Lower leg skin (tissue), 4 donors: ENCODE measurements at regions not wholly inside any gene's neighbourhood (a gene's known extent, or its start where the extent isn't known, plus 50 kb on each side); places are given as distances from the start of the nearest gene placed in this dataset.

Experiments used
- DNase-seq, 2 donors: peaks; one replicate each; pipeline ENCODE4 v3.0.0-alpha.2; 2019; ENCODE audit warnings: low spot score in 2 of 2
- H3K4me3 ChIP-seq: fragments of 200-600 bp; sonication (generic); 2 replicates; pipeline ENCODE4 v1.5.1; 2017; ENCODE audit warnings: mild to moderate bottlenecking, low read depth; ENCODE audit not compliant: poor library complexity, severe bottlenecking
- POLR2A ChIP-seq, 2 donors: fragments of 450-650 bp; IDR thresholded peaks; one replicate each; pipeline ENCODE4 v1.6.1; 2016 to 2017; ENCODE audit warnings: antibody characterized with exemption in 2 of 2, mild to moderate bottlenecking in 1 of 2, moderate library complexity in 1 of 2
- WGBS, 2 donors: methylation state at CpG; one replicate each; pipeline ENCODE4 v1.1.5; 2018; 5-methylcytosine and 5-hydroxymethylcytosine counted together
- intact Hi-C: fragments of 100-400 bp; cut with DNase I; formaldehyde crosslinking; loops from one replicate; pipeline ENCODE4 v1.15.0; 2023; ENCODE audit warnings: low total_unique reads
- TF ChIP-seq, protein P1 (sequence below), 3 donors: fragments of 450-650 bp; IDR thresholded peaks; one replicate each; pipeline ENCODE4 v1.5.1; 2016; ENCODE audit warnings: antibody characterized with exemption in 3 of 3, mild to moderate bottlenecking in 3 of 3, moderate library complexity in 2 of 3

DNA sequence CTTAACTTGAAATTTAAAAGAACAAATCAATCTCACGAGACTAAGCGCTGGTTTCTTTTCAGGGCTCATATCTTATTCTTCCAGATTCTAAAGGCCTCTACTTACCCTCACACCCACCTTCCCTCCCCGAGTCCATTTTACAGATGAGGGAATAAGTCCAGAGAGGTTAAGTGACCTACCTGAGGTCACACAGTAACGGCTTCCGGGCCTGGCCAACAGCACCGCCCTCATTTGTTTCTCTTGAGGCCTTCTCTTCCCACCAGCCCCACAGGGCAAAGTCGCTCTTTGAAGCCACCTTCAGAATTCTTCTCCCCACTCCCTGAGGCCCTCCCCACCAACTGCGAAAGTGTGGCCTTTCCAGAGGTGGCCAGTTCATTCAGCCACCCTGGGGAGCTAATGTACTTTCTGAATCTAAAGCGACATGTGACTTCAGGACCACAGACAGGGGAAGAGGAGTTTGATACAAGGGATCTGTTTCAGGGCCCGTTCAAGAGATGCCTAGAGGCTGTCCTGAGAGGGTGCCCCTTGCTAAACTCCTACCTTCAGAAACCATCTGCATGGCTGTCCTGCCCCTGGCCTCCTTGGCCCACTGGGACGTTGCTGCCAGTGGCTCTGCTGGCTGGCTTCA, 275.3 kb downstream of the HAUS1 start:
- WGBS, 2 donors: 80 to 84% methylated on average over 11 of the region's 11 CpGs
- no peak for DNase-seq
- TF ChIP-seq, protein P1, sequence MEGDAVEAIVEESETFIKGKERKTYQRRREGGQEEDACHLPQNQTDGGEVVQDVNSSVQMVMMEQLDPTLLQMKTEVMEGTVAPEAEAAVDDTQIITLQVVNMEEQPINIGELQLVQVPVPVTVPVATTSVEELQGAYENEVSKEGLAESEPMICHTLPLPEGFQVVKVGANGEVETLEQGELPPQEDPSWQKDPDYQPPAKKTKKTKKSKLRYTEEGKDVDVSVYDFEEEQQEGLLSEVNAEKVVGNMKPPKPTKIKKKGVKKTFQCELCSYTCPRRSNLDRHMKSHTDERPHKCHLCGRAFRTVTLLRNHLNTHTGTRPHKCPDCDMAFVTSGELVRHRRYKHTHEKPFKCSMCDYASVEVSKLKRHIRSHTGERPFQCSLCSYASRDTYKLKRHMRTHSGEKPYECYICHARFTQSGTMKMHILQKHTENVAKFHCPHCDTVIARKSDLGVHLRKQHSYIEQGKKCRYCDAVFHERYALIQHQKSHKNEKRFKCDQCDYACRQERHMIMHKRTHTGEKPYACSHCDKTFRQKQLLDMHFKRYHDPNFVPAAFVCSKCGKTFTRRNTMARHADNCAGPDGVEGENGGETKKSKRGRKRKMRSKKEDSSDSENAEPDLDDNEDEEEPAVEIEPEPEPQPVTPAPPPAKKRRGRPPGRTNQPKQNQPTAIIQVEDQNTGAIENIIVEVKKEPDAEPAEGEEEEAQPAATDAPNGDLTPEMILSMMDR (IDR thresholded peaks at IDR 0.05): no peak
- TF ChIP-seq POLR2A (IDR thresholded peaks at IDR 0.05): no peak
- H3K4me3 ChIP-seq: no peak overlapping the region
- intact Hi-C loops: no loop called here

DNA sequence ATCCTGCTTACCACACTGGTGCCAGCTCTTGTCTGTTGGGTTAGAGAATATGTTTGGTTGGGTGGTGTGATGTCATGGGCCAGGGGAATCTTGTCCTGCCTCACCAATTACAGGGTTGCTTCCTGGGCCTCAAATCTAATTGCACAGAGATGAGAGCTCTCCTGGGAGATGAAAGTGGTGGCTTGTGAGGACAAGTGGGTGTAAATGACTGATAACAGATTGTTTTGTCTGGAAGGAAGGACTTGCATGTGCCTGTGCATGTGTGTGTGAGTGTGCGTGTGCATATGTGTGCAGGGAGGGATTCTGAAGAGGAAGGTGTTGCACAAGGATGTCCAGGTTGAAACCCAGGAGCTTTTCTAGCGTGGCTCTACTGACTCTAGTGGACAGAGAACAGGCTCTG, 271.9 kb downstream of the LOXHD1 start:
- 86 to 89% methylated on average over 2 of the region's 2 CpGs for WGBS, 2 donors
- H3K4me3 ChIP-seq: no peak overlapping the region
- TF ChIP-seq, protein P1 (IDR thresholded peaks at IDR 0.05): no peak
- TF ChIP-seq POLR2A (IDR thresholded peaks at IDR 0.05): no peak
- DNase-seq: no peak
- intact Hi-C loops: no loop called here

DNA sequence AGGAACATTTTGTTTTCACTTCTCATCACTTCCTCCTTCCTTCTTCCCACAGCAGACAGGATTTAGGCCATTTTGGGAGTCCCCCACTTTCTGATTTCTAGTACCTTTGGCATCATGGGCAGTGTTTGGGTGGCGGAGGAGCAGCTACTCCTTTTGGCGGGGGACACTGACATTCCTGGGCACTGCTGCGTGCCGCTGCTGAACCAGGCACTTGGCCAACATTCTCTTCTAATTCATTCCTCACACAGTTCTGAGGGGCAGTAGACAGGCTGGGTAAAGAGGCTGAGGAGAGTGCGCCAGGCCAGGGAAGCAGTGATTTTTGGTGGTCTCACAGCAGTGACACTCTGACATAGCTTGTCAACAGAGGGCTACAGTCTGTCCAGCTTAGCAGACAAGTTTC, 270.2 kb downstream of the LOXHD1 start:
- 6 to 29% methylated on average over 5 of the region's 5 CpGs for WGBS, 2 donors
- H3K4me3 ChIP-seq: no peak overlapping the region
- intact Hi-C loops: no loop called here
- TF ChIP-seq, protein P1 (IDR thresholded peaks at IDR 0.05): no peak
- TF ChIP-seq POLR2A (IDR thresholded peaks at IDR 0.05): no peak
- DNase-seq: no peak

DNA sequence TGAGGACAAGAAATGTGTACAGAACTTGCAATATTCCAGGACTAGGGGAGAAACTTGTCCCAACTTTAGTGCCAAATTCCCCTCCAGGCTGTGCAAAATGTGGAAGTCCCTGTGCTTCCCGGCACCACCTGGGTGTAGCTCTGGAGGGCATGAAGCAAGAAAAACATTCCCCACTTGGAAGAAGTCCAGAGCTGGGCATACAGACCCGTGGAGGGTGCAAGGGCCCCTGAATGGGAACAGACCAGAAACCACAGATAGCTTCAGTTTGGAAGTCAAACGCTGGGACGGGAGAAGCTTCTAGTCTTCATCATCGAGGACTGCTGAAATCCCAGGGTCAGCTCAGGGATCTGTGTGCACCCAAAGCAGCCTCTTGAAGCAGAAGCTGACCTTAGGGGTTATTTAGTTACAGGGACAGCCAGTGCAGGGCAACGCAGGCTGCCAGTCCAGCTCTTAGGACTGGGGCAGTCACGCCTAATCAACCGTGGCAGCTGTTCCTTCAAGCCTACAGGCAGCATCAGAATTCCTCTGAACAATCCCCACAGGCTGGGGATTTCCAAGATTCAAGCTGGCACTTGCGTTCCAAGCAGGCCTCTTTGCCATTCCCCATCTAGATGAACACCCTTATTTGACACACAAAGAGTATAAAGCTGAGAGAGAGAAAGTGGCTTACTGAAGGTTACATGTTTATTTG, 269.4 kb downstream of the LOXHD1 start:
- WGBS, 2 donors: 21 to 28% methylated on average over 6 to 9 of the region's 9 CpGs
- H3K4me3 ChIP-seq: no peak overlapping the region
- intact Hi-C loops: no loop called here
- peak in 1 of 2 donors; percentile 21 for DNase-seq
- TF ChIP-seq POLR2A (IDR thresholded peaks at IDR 0.05): no peak
- TF ChIP-seq, protein P1 (IDR thresholded peaks at IDR 0.05): no peak

DNA sequence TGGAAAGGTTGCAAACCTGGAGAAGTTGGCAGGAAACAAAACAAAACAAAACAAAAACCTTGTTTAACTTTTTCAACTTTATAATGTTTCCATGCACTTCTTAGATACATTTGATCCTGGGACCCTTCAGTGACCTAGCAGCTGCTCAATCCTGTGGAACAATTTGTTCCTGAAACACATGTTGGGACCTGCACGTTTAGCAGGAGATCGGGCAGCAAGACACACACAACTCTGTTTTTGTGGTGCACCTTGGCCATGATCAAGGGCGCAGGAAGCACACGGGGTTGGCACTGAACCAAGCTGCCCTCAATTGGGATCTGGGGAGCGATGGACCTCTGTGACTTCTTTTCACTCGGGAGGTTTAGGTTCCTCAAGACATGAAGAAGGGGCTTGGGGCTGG, 268.7 kb downstream of the LOXHD1 start:
- TF ChIP-seq, protein P1 (IDR thresholded peaks at IDR 0.05): no peak
- no peak for TF ChIP-seq POLR2A (IDR thresholded peaks at IDR 0.05)
- no peak for DNase-seq
- 47 to 50% methylated on average over 6 of the region's 6 CpGs for WGBS, 2 donors
- intact Hi-C loops: no loop called here
- no peak overlapping the region for H3K4me3 ChIP-seq
